HepG2 (cell line): ENCODE measurements at regions not wholly inside any gene's neighbourhood (a gene's known extent, or its start where the extent isn't known, plus 50 kb on each side); places are given as distances from the start of the nearest gene placed in this dataset.
A peak's percentile ranks its signal among the peaks of the same experiment; 100 is the strongest.

ENCODE experiments used
- ATAC-seq: fragments of 200-7000 bp; cut with Tn5 transposase; 3 replicates; pipeline ENCODE4 v1.9.1; 2020; ENCODE audit warnings: mild to moderate bottlenecking, moderate library complexity
- BruUV-seq: library from RNA; stranded (reverse); fragments of 400-500 nt; replicated peaks from 2 replicates; lab custom pipeline; 2021; lab: Mats Ljungman, UMichigan
- CTCF ChIA-PET: fragments of 300-600 bp; formaldehyde crosslinking; extraction: SDS; loops from one replicate; lab custom pipeline; 2021; ENCODE audit warnings: low total read pairs, inconsistent platforms, low intra/inter-chr PET ratio; lab: Yijun Ruan, JAX
- POLR2A ChIA-PET: fragments of 350-600 bp; sonication (Branson Sonifier 250); formaldehyde crosslinking; loops from one replicate; lab custom pipeline; 2020; ENCODE audit warnings: antibody characterized with exemption, inconsistent platforms; lab: Yijun Ruan, JAX
- DNase-seq: peaks from one replicate; pipeline ENCODE4 v3.0.0-alpha.2; 2015; ENCODE audit warnings: low spot score
- FAIRE-seq: peaks from 3 replicates; lab custom pipeline; 2011; peaks lifted over from hg19 to GRCh38; lab: Jason Lieb, UNC
- H2AFZ ChIP-seq: one replicate; pipeline ENCODE4 v1.6.1; 2011; ENCODE audit warnings: low read length, inconsistent platforms
- H3K27ac ChIP-seq: fragments of 300-600 bp; 3 replicates; pipeline ENCODE4 v1.8.0; 2011; ENCODE audit warnings: mixed run types, mild to moderate bottlenecking, mixed read lengths, low read length, inconsistent platforms; ENCODE audit not compliant: insufficient read depth; ENCODE audit errors: extremely low read length
- H3K27me3 ChIP-seq, 2 experiments: fragments of 200-600 bp in 1 of 2; 2 replicates in 1 of 2; 3 replicates in 1 of 2; pipeline versions ENCODE4 v1.6.0 to v1.8.0; 2011; ENCODE audit warnings: low read length in 2 of 2, mild to moderate bottlenecking in 2 of 2, moderate library complexity in 2 of 2, inconsistent platforms in 1 of 2; ENCODE audit not compliant: insufficient read depth in 2 of 2, control insufficient read depth in 1 of 2
- H3K36me3 ChIP-seq, 2 experiments: fragments of 200-600 bp in 1 of 2; replicated peaks in 1 of 2; 2 replicates in 1 of 2; 3 replicates in 1 of 2; pipeline versions ENCODE4 v1.5.1 to v1.8.0; 2011; ENCODE audit warnings: low read length in 2 of 2, inconsistent platforms in 1 of 2; ENCODE audit not compliant: insufficient read depth in 2 of 2, control insufficient read depth in 1 of 2
- H3K4me1 ChIP-seq: 2 replicates; pipeline ENCODE4 v1.5.1; 2012; ENCODE audit warnings: low read length, inconsistent platforms; ENCODE audit not compliant: insufficient read depth
- H3K4me2 ChIP-seq: 2 replicates; pipeline ENCODE4 v1.6.0; 2011; ENCODE audit warnings: low read depth, low read length, inconsistent platforms
- H3K4me3 ChIP-seq, 3 experiments: fragments of 200-600 bp in 1 of 3; sonication (generic), shearing (Covaris generic) in 1 of 3; replicated peaks in 1 of 3; 2 replicates each; pipeline ENCODE4 v1.5.1; 2011 to 2016; ENCODE audit warnings: low read length in 3 of 3, inconsistent platforms in 2 of 3, low read depth in 2 of 3, mild to moderate bottlenecking in 2 of 3, control low read depth in 1 of 3, mixed read lengths in 1 of 3; ENCODE audit not compliant: insufficient read depth in 1 of 3
- H3K79me2 ChIP-seq: one replicate; pipeline ENCODE4 v1.6.1; 2011; ENCODE audit warnings: low read length, inconsistent platforms; ENCODE audit not compliant: insufficient read depth
- H3K9ac ChIP-seq: 2 replicates; pipeline ENCODE4 v1.6.0; 2011; ENCODE audit warnings: mild to moderate bottlenecking, low read depth, low read length, inconsistent platforms; ENCODE audit not compliant: insufficient read depth
- H3K9me3 ChIP-seq: 2 replicates; pipeline ENCODE4 v1.5.1; 2012; ENCODE audit warnings: mild to moderate bottlenecking, low read length
- H4K20me1 ChIP-seq: 2 replicates; pipeline ENCODE4 v1.6.0; 2011; ENCODE audit warnings: inconsistent platforms, mild to moderate bottlenecking, low read length, moderate library complexity; ENCODE audit not compliant: insufficient read depth
- BCL6 ChIP-seq: IDR thresholded peaks from 2 replicates; pipeline ENCODE4 v1.6.1; 2016; ENCODE audit warnings: missing genetic modification reagents, missing compliant biosample characterization
- POLR2A ChIP-seq, 2 experiments: IDR thresholded peaks; 2 replicates each; pipeline ENCODE4 v1.6.1; 2011; ENCODE audit warnings: low read depth in 2 of 2, low read length in 2 of 2, mild to moderate bottlenecking in 1 of 2, moderate library complexity in 1 of 2; ENCODE audit not compliant: insufficient read depth in 1 of 2
- THAP11 ChIP-seq: IDR thresholded peaks from 2 replicates; pipeline ENCODE4 v1.6.1; 2016; ENCODE audit warnings: missing biosample characterization, missing genetic modification reagents
- ZBTB1 ChIP-seq: sonication (generic); formaldehyde crosslinking; IDR thresholded peaks from 2 replicates; pipeline ENCODE4 v1.4.0; 2020; ENCODE audit warnings: missing genetic modification reagents, borderline replicate concordance
- ZFP1 ChIP-seq: IDR thresholded peaks from 2 replicates; pipeline ENCODE4 v1.6.1; 2016
- ZNF143 ChIP-seq: sonication (generic); formaldehyde crosslinking; IDR thresholded peaks from 2 replicates; pipeline ENCODE4 v1.4.0; 2020; ENCODE audit warnings: missing genetic modification reagents
- whole genome bisulfite sequencing: methylation state at CpG from one replicate; pipeline ENCODE4 v1.1.6; 2017; ENCODE audit warnings: low lambda C conversion rate; 5-methylcytosine and 5-hydroxymethylcytosine counted together
- in situ Hi-C: cut with HindIII; loops from 2 replicates; pipeline ENCODE4 v1.10.0; 2017; ENCODE audit warnings: low pct_unique_long_range_greater_than_20kb; ENCODE audit not compliant: extremely low pct_ligation_motif_present
- intact Hi-C: fragments of 100-400 bp; cut with micrococcal nuclease; formaldehyde crosslinking; loops from one replicate; pipeline ENCODE4 v1.10.0; 2022; ENCODE audit not compliant: unreplicated experiment

GRCh38 chr7:131071786-131072504, 255.7 kb upstream of the MKLN1 start:
- in situ Hi-C loops, result no loop called here
- peaks cover 96% of the 10 kb centered on the region for H3K4me1 ChIP-seq
- no peak for ATAC-seq
- no peak overlapping the region for H2AFZ ChIP-seq
- H4K20me1 ChIP-seq, result no peaks in the 10 kb centered on the region; the same call in 1 of the 2 replicates
- ChIA-PET POLR2A (interaction anchor here (1.0 kb wide), 1 partner anchor 17 kb away, joined by 3 read pairs; no protein-coding TSS in a partner anchor), CTCF (no interaction called here)
- no peak for DNase-seq
- H3K4me3 ChIP-seq, result no peak overlapping the region
- no peaks in the 10 kb centered on the region for H3K27me3 ChIP-seq
- TF ChIP-seq BCL6 (CRISPR knock-in tag), result 0 out of 2 replicates have a peak, but pooled peaks have one; percentile 23
- no peak for TF ChIP-seq POLR2A (IDR thresholded peaks at IDR 0.05; ENCODE audit: insufficient read depth in 1 of 2, low read depth in 2 of 2, low read length in 2 of 2)
- peaks cover 1 to 14% of the 10 kb centered on the region in 2 experiments; a peak in 2 of 5 replicates for H3K36me3 ChIP-seq
- no peak overlapping the region for H3K27ac ChIP-seq
- H3K9ac ChIP-seq, result no peak overlapping the region
- no peaks in the 10 kb centered on the region for H3K9me3 ChIP-seq
- 94% methylated on average over 10 of the region's 10 CpGs for WGBS
- intact Hi-C loops, result no loop called here
- no TSS peak for BruUV-seq
- H3K79me2 ChIP-seq, result peaks cover 62% of the 10 kb centered on the region
- FAIRE-seq, result no peak
- no peak overlapping the region for H3K4me2 ChIP-seq

DNA sequence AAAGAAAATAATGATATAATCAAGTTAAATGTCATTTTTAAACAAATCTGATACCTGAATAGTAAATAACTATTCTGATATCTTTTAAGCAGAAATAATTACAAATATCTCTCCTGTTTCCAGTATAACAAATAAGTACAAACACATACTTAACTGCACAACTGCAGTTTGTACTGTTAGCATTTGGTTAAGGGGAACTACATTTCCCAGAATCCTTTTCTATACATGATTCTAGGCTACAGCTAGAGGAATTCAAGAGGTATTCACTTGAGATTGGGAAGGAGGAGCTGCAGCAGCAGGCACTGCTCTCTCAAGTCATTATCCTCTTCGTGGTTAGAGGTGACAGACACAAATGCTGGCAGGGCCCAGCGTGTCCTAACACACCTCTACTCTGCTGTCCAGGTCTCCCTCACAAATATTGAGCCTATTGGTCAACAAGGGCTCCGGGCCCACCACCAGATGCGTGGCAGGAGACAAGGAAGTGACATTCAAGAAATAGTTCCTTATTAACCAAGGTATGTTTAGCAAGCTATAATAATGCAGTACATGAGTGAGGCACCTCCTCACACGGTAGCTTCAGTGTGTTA, 255.1 kb upstream of the MKLN1 start:
- H3K27ac ChIP-seq, result no peak overlapping the region
- no peaks in the 10 kb centered on the region; the same call in 1 of the 2 replicates for H4K20me1 ChIP-seq
- H3K79me2 ChIP-seq, result peaks cover 56% of the 10 kb centered on the region
- no peak overlapping the region for H3K9ac ChIP-seq
- H2AFZ ChIP-seq, result no peak overlapping the region
- H3K4me3 ChIP-seq, result no peak overlapping the region
- WGBS, result 91% methylated on average over 4 of the region's 5 CpGs
- no peak for ATAC-seq
- no peaks in the 10 kb centered on the region for H3K9me3 ChIP-seq
- H3K36me3 ChIP-seq, result peaks cover 1 to 14% of the 10 kb centered on the region in 2 experiments; a peak in 2 of 5 replicates
- no peak overlapping the region for H3K4me2 ChIP-seq
- TF ChIP-seq ZNF143 (CRISPR knock-in tag), result peak; percentile 77
- TF ChIP-seq THAP11, result peak; percentile 92
- no peak for TF ChIP-seq ZBTB1 (CRISPR knock-in tag)
- peak; percentile 87; the same call in 1 of the 2 replicates for TF ChIP-seq ZFP1 (CRISPR knock-in tag)
- BruUV-seq, result no TSS peak
- in situ Hi-C loops (no loop called here), intact Hi-C loops (no loop called here)
- POLR2A ChIA-PET, result interaction anchor here (0.9 to 1.0 kb wide), 2 partner anchors 17 kb away, joined by 3 read pairs; no protein-coding TSS in a partner anchor
- no peak for FAIRE-seq
- CTCF ChIA-PET, result no interaction called here
- H3K4me1 ChIP-seq, result peaks cover 96% of the 10 kb centered on the region
- DNase-seq, result no peak
- no peaks in the 10 kb centered on the region for H3K27me3 ChIP-seq
